ENCODE measurements at regions not wholly inside any gene's neighbourhood (a gene's known extent, or its start where the extent isn't known, plus 50 kb on each side); places are given as distances from the start of the nearest gene placed in this dataset.

DNA sequence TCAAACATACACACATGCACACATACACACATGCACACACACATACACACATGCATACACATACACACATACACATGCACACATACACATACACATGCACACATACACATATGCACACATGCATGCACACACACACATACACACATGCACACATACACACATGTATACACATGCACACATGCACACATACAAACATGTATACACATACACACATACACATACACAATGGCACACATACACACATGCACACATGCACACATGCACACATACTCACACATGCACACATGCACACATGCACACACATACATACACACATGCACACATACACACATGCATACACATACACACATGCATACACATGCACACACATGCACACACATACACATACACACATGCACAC, 137.2 kb downstream of the ACKR3 start:
- H3K36me3 ChIP-seq (ENCODE audit: control insufficient read depth in 4 of 4, insufficient read depth in 4 of 4, low read length in 4 of 4) = peaks cover 0 to 4% (median 0%) of the 10 kb centered on the region in 4 donors
- ATAC-seq (ENCODE audit: insufficient read depth, low FRiP score) (no peak), DNase-seq (no peak)
- H3K9me3 ChIP-seq (ENCODE audit: control insufficient read depth in 4 of 4, insufficient read depth in 3 of 4, low read length in 3 of 4) = peaks cover 0 to 4% (median 2%) of the 10 kb centered on the region in 4 donors
- H3K4me3 ChIP-seq = no peak overlapping the region
- no peaks in the 10 kb centered on the region for H3K27me3 ChIP-seq (ENCODE audit: control insufficient read depth in 3 of 3, insufficient read depth in 3 of 3, low read length in 2 of 3)
- H3K9ac ChIP-seq (ENCODE audit: insufficient read depth in 1 of 2, low read length in 2 of 2) = no peak overlapping the region
- peaks cover 0 to 45% (median 23%) of the 10 kb centered on the region in 5 donors for H3K4me1 ChIP-seq (ENCODE audit: control insufficient read depth in 5 of 5, insufficient read depth in 5 of 5, low read length in 5 of 5)
- TF ChIP-seq CTCF (IDR thresholded peaks at IDR 0.05; ENCODE audit: control extremely low read depth, extremely low read depth) = no peak
- no peak overlapping the region for H3K27ac ChIP-seq (ENCODE audit: low read depth in 1 of 2, low read length in 1 of 2)

DNA sequence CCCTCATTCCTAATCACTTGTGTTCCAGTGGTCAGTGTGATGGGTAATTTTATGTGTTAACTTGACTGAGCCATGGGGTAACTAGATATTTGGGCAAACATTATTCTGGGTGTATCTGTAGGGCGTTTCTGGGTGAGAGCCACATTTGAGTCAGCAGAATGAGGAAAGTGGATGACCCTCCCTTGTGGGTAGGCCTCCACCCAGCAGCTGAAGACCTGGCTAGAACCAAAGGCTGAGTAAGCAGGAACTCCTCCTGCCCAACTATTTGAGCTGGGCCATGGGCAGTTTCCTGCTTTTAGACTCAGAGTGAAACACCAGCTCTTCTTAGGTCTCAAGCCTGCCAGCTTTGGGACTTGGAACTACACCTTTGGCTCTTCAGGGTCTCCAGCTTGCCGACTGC, 141.8 kb downstream of the ACKR3 start:
- Histone ChIP-seq H3K36me3 (ENCODE audit: control insufficient read depth in 4 of 4, insufficient read depth in 4 of 4, low read length in 4 of 4) (peaks cover 0 to 4% (median 0%) of the 10 kb centered on the region in 4 donors), H3K4me3 (no peak overlapping the region), H3K27ac (ENCODE audit: low read depth in 1 of 2, low read length in 1 of 2) (no peak overlapping the region), H3K27me3 (ENCODE audit: control insufficient read depth in 3 of 3, insufficient read depth in 3 of 3, low read length in 2 of 3) (no peaks in the 10 kb centered on the region), H3K9me3 (ENCODE audit: control insufficient read depth in 4 of 4, insufficient read depth in 3 of 4, low read length in 3 of 4) (peaks cover 0 to 4% (median 2%) of the 10 kb centered on the region in 4 donors), H3K9ac (ENCODE audit: insufficient read depth in 1 of 2, low read length in 2 of 2) (no peak overlapping the region), H3K4me1 (ENCODE audit: control insufficient read depth in 5 of 5, insufficient read depth in 5 of 5, low read length in 5 of 5) (peaks cover 0 to 34% (median 20%) of the 10 kb centered on the region in 5 donors)
- ATAC-seq (ENCODE audit: insufficient read depth, low FRiP score) (peak; percentile 31), DNase-seq (no peak)
- 80 to 82% methylated on average over 2 of the region's 2 CpGs for WGBS, 2 donors
- no peak for TF ChIP-seq CTCF (IDR thresholded peaks at IDR 0.05; ENCODE audit: control extremely low read depth, extremely low read depth)

GRCh38 chr2:236712304-236712703, 142.7 kb downstream of the ACKR3 start:
- Histone ChIP-seq H3K27me3 (ENCODE audit: control insufficient read depth in 3 of 3, insufficient read depth in 3 of 3, low read length in 2 of 3) (no peaks in the 10 kb centered on the region), H3K4me1 (ENCODE audit: control insufficient read depth in 5 of 5, insufficient read depth in 5 of 5, low read length in 5 of 5) (peaks cover 0 to 31% (median 16%) of the 10 kb centered on the region in 5 donors), H3K4me3 (no peak overlapping the region), H3K36me3 (ENCODE audit: control insufficient read depth in 4 of 4, insufficient read depth in 4 of 4, low read length in 4 of 4) (no peaks in the 10 kb centered on the region), H3K9me3 (ENCODE audit: control insufficient read depth in 4 of 4, insufficient read depth in 3 of 4, low read length in 3 of 4) (no peaks in the 10 kb centered on the region), H3K27ac (ENCODE audit: low read depth in 1 of 2, low read length in 1 of 2) (no peak overlapping the region), H3K9ac (ENCODE audit: insufficient read depth in 1 of 2, low read length in 2 of 2) (no peak overlapping the region)
- DNase-seq = no peak
- no peak for TF ChIP-seq CTCF (IDR thresholded peaks at IDR 0.05; ENCODE audit: control extremely low read depth, extremely low read depth)
- 82 to 100% methylated on average over 1 of the region's 1 CpG for WGBS, 2 donors
- no peak for ATAC-seq (ENCODE audit: insufficient read depth, low FRiP score)
